HG02798 (cell line): ENCODE measurements at regions not wholly inside any gene's neighbourhood (a gene's known extent, or its start where the extent isn't known, plus 50 kb on each side); places are given as distances from the start of the nearest gene placed in this dataset.

Experiments
- ATAC-seq: cut with Tn5 transposase; IDR thresholded peaks from one replicate; pipeline ENCODE4 v1.9.1; 2021; ENCODE audit warnings: mild to moderate bottlenecking; ENCODE audit not compliant: unreplicated experiment, poor library complexity

- ATAC-seq, result no peak
Measured at GRCh38 chr15:97875025-97875512, 85.4 kb upstream of the ARRDC4 start.

- ATAC-seq, result no peak
Measured at GRCh38 chr15:97875513-97876280, 84.8 kb upstream of the ARRDC4 start.

GRCh38 chr15:97876281-97876675 is 84.2 kb upstream of the ARRDC4 start:
- no peak for ATAC-seq

GRCh38 chr15:97881346-97881965 is 79.0 kb upstream of the ARRDC4 start:
- ATAC-seq, result no peak

- ATAC-seq, result no peak
Measured at GRCh38 chr15:97884513-97885131, 75.9 kb upstream of the ARRDC4 start.

- ATAC-seq, result no peak
Measured at GRCh38 chr15:97890307-97890706, 70.2 kb upstream of the ARRDC4 start.

- no peak for ATAC-seq
Measured at GRCh38 chr15:97892167-97892938, 68.2 kb upstream of the ARRDC4 start.

GRCh38 chr15:97893967-97894366 is 66.5 kb upstream of the ARRDC4 start:
- no peak for ATAC-seq

GRCh38 chr15:97899981-97900380 is 60.5 kb upstream of the ARRDC4 start:
- ATAC-seq, result no peak

- no peak for ATAC-seq
Measured at GRCh38 chr15:97902140-97902780, 58.2 kb upstream of the ARRDC4 start.

- no peak for ATAC-seq
Measured at GRCh38 chr15:97903560-97903959, 56.9 kb upstream of the ARRDC4 start.

- no peak for ATAC-seq
Measured at GRCh38 chr15:97903971-97904572, 56.4 kb upstream of the ARRDC4 start.

- peak; percentile 91 for ATAC-seq
Measured at GRCh38 chr15:97909291-97909891, 51.1 kb upstream of the ARRDC4 start.
